WTC11 (cell line): ENCODE measurements at regions not wholly inside any gene's neighbourhood (a gene's known extent, or its start where the extent isn't known, plus 50 kb on each side); places are given as distances from the start of the nearest gene placed in this dataset.
"Not testable (repeated sequence)": the region's sequence is repeated elsewhere in the genome, so short reads cannot be mapped to it uniquely, and the experiment has no call there.

ENCODE experiments used
- ATAC-seq: fragments of 200-7000 bp; cut with Tn5 transposase; 2 replicates; pipeline ENCODE4 v1.10.0; 2021; ENCODE audit warnings: mild to moderate bottlenecking, moderate library complexity
- CTCF ChIA-PET: fragments of 300-600 bp; sonication (Branson Sonifier 250); formaldehyde crosslinking; loops from one replicate; lab custom pipeline; 2021; ENCODE audit warnings: antibody characterized with exemption; lab: Charles Lee
- POLR2A ChIA-PET: fragments of 350-600 bp; sonication (Branson Sonifier 250); formaldehyde crosslinking; loops from one replicate; lab custom pipeline; 2021; ENCODE audit warnings: antibody characterized with exemption; lab: Charles Lee
- DNase-seq: peaks from one replicate; pipeline ENCODE4 v3.0.0; 2021; ENCODE audit warnings: low spot score
- H3K27ac Mint-ChIP-seq: 2 replicates; pipeline ENCODE4 v1.8.0; 2021; ENCODE audit warnings: mixed read lengths
- H3K27me3 Mint-ChIP-seq: 2 replicates; pipeline ENCODE4 v1.8.0; 2021; ENCODE audit warnings: low read depth, mild to moderate bottlenecking, moderate library complexity, mixed read lengths
- H3K36me3 Mint-ChIP-seq: 2 replicates; pipeline ENCODE4 v1.8.0; 2021; ENCODE audit warnings: mixed read lengths
- H3K4me1 Mint-ChIP-seq: 2 replicates; pipeline ENCODE4 v1.8.0; 2022; ENCODE audit warnings: mixed read lengths
- H3K4me3 Mint-ChIP-seq: 2 replicates; pipeline ENCODE4 v1.8.0; 2021; ENCODE audit warnings: mild to moderate bottlenecking, moderate library complexity, mixed read lengths
- H3K9me3 Mint-ChIP-seq: 2 replicates; pipeline ENCODE4 v1.8.0; 2021; ENCODE audit warnings: mixed read lengths
- ATF3 ChIP-seq: sonication (generic); formaldehyde crosslinking; conservative IDR thresholded peaks from 2 replicates; pipeline ENCODE4 v1.8.1; 2022; ENCODE audit warnings: mild to moderate bottlenecking, missing genetic modification reagents
- ERG ChIP-seq: fragments of 250-450 bp; sonication (Bioruptor Pico); IDR thresholded peaks from 2 replicates; pipeline ENCODE4 v1.8.0; 2021; ENCODE audit warnings: mild to moderate bottlenecking
- KAT7 ChIP-seq: sonication (generic); formaldehyde crosslinking; IDR thresholded peaks from 2 replicates; pipeline ENCODE4 v1.8.1; 2023; ENCODE audit warnings: missing genetic modification reagents, mild to moderate bottlenecking, borderline replicate concordance
- NFYB ChIP-seq: sonication (generic); formaldehyde crosslinking; conservative IDR thresholded peaks from 2 replicates; pipeline ENCODE4 v1.8.0; 2022; ENCODE audit warnings: low read depth, missing genetic modification reagents
- SMAD3 ChIP-seq: sonication (generic); formaldehyde crosslinking; IDR thresholded peaks from 2 replicates; pipeline ENCODE4 v1.8.0; 2022; ENCODE audit warnings: missing genetic modification reagents, mild to moderate bottlenecking, borderline replicate concordance
- SMAD4 ChIP-seq: sonication (generic); formaldehyde crosslinking; IDR thresholded peaks from 2 replicates; pipeline ENCODE4 v1.8.0; 2022; ENCODE audit warnings: mild to moderate bottlenecking, missing genetic modification reagents
- STAT6 ChIP-seq: sonication (generic); formaldehyde crosslinking; conservative IDR thresholded peaks from 2 replicates; pipeline ENCODE4 v1.8.1; 2023; ENCODE audit warnings: mild to moderate bottlenecking, low read depth, missing genetic modification reagents, moderate library complexity
- TEAD4 ChIP-seq: sonication (generic); formaldehyde crosslinking; IDR thresholded peaks from 2 replicates; pipeline ENCODE4 v1.8.0; 2022; ENCODE audit warnings: mild to moderate bottlenecking, missing genetic modification reagents
- ZNF121 ChIP-seq: sonication (generic); formaldehyde crosslinking; IDR thresholded peaks from 2 replicates; pipeline ENCODE4 v1.8.0; 2023; ENCODE audit warnings: missing genetic modification reagents
- ZNF138 ChIP-seq: sonication (generic); formaldehyde crosslinking; conservative IDR thresholded peaks from 2 replicates; pipeline ENCODE4 v1.8.1; 2022; ENCODE audit warnings: mild to moderate bottlenecking, moderate library complexity, missing genetic modification reagents
- ZNF317 ChIP-seq: sonication (generic); formaldehyde crosslinking; IDR thresholded peaks from 2 replicates; pipeline ENCODE4 v1.8.1; 2023; ENCODE audit warnings: low read depth, mild to moderate bottlenecking, moderate library complexity, missing genetic modification reagents, borderline replicate concordance
- ZNF671 ChIP-seq: fragments of 250-450 bp; sonication (Bioruptor Pico); IDR thresholded peaks from 2 replicates; pipeline ENCODE4 v1.8.0; 2021; ENCODE audit warnings: mild to moderate bottlenecking
- TF ChIP-seq, protein P1 (sequence below): fragments of 250-450 bp; sonication (Bioruptor Pico); IDR thresholded peaks from 2 replicates; pipeline ENCODE4 v2.1.2; 2022; ENCODE audit warnings: mild to moderate bottlenecking, moderate library complexity
- TF ChIP-seq, protein P2 (sequence below): fragments of 200-600 bp; IDR thresholded peaks from 2 replicates; pipeline ENCODE4 v1.8.0; 2022; ENCODE audit warnings: antibody characterized with exemption
- TF ChIP-seq, protein P3 (sequence below): fragments of 250-450 bp; sonication (Bioruptor Pico); IDR thresholded peaks from 2 replicates; pipeline ENCODE4 v1.9.0; 2021; ENCODE audit warnings: moderate library complexity, mild to moderate bottlenecking, inconsistent platforms, borderline replicate concordance
- TF ChIP-seq, protein P4 (sequence below): fragments of 250-450 bp; sonication (Bioruptor Pico); IDR thresholded peaks from 2 replicates; pipeline ENCODE4 v1.9.0; 2021; ENCODE audit warnings: mild to moderate bottlenecking
- TF ChIP-seq, protein P5 (sequence below): sonication (generic); formaldehyde crosslinking; IDR thresholded peaks from 2 replicates; pipeline ENCODE4 v1.8.1; 2022; ENCODE audit warnings: mild to moderate bottlenecking, missing genetic modification reagents, moderate library complexity, borderline replicate concordance

DNA sequence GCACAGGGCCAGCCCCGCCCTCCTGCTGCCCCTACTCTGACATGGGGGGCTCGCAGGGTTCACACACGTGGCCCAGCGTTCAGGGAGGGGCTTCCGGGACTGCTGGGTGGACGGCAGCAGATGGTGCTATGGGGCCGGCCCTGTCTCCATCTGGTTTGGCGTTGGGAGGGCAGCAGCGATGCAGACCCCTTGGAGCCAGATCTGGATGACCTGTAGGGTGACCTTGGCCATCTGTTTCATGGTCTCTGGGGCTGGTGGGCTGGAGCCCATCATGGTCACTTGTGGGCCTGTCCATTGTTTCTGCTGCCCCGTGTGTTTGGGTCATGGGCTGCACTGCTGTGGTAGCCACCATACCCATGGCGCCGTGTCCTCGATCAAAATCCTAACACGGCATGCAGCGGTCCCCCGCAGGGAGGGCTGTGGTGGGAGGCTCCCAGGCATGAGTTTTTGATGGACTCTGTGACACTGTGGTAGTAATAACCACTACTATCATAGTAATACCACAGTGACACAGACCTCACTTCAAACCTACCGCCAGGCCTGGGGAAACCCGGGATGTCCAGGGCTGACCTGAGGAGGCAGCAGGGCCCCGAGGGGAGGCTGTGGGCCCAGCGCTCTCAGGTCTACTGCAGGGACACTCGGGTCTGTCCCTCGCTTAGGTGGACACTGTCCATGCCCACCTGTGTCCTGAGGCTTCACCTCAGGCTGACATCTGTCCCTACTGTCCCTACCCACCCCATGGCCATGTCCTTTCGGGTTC is 359.4 kb downstream of the TMEM121 start:
- peak; percentile 1 for DNase-seq
- POLR2A ChIA-PET = no interaction called here
- TF ChIP-seq, protein P1, sequence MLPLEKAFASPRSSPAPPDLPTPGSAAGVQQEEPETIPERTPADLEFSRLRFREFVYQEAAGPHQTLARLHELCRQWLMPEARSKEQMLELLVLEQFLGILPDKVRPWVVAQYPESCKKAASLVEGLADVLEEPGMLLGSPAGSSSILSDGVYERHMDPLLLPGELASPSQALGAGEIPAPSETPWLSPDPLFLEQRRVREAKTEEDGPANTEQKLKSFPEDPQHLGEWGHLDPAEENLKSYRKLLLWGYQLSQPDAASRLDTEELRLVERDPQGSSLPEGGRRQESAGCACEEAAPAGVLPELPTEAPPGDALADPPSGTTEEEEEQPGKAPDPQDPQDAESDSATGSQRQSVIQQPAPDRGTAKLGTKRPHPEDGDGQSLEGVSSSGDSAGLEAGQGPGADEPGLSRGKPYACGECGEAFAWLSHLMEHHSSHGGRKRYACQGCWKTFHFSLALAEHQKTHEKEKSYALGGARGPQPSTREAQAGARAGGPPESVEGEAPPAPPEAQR (CRISPR knock-in tag) = no peak
- TF ChIP-seq TEAD4 (CRISPR knock-in tag) = no peak
- TF ChIP-seq ERG (CRISPR knock-in tag) = no peak
- no peak for TF ChIP-seq KAT7 (CRISPR knock-in tag)
- no peak for TF ChIP-seq STAT6 (CRISPR knock-in tag)
- no peak for TF ChIP-seq ZNF138 (CRISPR knock-in tag)
- TF ChIP-seq, protein P2, sequence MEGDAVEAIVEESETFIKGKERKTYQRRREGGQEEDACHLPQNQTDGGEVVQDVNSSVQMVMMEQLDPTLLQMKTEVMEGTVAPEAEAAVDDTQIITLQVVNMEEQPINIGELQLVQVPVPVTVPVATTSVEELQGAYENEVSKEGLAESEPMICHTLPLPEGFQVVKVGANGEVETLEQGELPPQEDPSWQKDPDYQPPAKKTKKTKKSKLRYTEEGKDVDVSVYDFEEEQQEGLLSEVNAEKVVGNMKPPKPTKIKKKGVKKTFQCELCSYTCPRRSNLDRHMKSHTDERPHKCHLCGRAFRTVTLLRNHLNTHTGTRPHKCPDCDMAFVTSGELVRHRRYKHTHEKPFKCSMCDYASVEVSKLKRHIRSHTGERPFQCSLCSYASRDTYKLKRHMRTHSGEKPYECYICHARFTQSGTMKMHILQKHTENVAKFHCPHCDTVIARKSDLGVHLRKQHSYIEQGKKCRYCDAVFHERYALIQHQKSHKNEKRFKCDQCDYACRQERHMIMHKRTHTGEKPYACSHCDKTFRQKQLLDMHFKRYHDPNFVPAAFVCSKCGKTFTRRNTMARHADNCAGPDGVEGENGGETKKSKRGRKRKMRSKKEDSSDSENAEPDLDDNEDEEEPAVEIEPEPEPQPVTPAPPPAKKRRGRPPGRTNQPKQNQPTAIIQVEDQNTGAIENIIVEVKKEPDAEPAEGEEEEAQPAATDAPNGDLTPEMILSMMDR = no peak
- TF ChIP-seq ZNF121 = no peak
- TF ChIP-seq NFYB (CRISPR knock-in tag) = no peak
- TF ChIP-seq, protein P3, sequence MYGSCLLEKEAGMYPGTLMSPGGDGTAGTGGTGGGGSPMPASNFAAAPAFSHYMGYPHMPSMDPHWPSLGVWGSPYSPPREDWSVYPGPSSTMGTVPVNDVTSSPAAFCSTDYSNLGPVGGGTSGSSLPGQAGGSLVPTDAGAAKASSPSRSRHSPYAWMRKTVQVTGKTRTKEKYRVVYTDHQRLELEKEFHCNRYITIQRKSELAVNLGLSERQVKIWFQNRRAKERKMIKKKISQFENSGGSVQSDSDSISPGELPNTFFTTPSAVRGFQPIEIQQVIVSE (CRISPR knock-in tag) = no peak
- TF ChIP-seq ZNF671 (CRISPR knock-in tag) = no peak
- no peak for TF ChIP-seq ZNF317 (CRISPR knock-in tag)
- TF ChIP-seq, protein P4, sequence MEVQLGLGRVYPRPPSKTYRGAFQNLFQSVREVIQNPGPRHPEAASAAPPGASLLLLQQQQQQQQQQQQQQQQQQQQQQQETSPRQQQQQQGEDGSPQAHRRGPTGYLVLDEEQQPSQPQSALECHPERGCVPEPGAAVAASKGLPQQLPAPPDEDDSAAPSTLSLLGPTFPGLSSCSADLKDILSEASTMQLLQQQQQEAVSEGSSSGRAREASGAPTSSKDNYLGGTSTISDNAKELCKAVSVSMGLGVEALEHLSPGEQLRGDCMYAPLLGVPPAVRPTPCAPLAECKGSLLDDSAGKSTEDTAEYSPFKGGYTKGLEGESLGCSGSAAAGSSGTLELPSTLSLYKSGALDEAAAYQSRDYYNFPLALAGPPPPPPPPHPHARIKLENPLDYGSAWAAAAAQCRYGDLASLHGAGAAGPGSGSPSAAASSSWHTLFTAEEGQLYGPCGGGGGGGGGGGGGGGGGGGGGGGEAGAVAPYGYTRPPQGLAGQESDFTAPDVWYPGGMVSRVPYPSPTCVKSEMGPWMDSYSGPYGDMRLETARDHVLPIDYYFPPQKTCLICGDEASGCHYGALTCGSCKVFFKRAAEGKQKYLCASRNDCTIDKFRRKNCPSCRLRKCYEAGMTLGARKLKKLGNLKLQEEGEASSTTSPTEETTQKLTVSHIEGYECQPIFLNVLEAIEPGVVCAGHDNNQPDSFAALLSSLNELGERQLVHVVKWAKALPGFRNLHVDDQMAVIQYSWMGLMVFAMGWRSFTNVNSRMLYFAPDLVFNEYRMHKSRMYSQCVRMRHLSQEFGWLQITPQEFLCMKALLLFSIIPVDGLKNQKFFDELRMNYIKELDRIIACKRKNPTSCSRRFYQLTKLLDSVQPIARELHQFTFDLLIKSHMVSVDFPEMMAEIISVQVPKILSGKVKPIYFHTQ (CRISPR knock-in tag) = no peak
- no peak for TF ChIP-seq ATF3 (CRISPR knock-in tag)
- no peak for TF ChIP-seq SMAD4 (CRISPR knock-in tag)
- TF ChIP-seq SMAD3 = no peak
- TF ChIP-seq, protein P5, sequence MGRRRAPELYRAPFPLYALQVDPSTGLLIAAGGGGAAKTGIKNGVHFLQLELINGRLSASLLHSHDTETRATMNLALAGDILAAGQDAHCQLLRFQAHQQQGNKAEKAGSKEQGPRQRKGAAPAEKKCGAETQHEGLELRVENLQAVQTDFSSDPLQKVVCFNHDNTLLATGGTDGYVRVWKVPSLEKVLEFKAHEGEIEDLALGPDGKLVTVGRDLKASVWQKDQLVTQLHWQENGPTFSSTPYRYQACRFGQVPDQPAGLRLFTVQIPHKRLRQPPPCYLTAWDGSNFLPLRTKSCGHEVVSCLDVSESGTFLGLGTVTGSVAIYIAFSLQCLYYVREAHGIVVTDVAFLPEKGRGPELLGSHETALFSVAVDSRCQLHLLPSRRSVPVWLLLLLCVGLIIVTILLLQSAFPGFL (CRISPR knock-in tag) = no peak
- Mint-ChIP-seq H3K27me3 (peaks cover 4% of the 10 kb centered on the region; the same call in 1 of the 2 replicates), H3K36me3 (peaks cover 39% of the 10 kb centered on the region), H3K27ac (no peak overlapping the region), H3K9me3 (peaks cover 31% of the 10 kb centered on the region), H3K4me1 (no peaks in the 10 kb centered on the region), H3K4me3 (no peak overlapping the region)
- ATAC-seq = no peak
- CTCF ChIA-PET = no interaction called here

DNA sequence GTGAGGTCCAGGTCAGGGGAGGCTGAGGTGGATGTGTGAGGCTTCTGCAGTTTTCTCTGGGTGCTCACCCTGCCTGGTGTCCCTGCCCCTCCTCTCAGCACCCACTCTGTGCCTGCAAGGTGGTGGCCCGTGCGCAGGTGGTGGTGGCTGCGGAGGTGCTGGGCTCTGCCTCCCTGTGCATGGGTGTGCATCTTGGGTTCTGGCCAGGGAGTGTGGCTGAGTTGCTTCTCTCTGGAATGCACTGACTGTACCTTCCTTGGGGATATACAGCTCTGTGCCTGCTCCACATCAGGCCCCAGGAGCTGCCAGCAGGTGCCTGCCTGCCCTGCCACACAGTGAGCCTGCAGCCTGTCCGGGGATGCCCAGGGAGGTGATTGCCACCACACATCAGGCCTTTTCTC is 360.4 kb downstream of the TMEM121 start:
- DNase-seq, H3K27ac Mint-ChIP-seq, H3K27me3 Mint-ChIP-seq, POLR2A ChIA-PET, CTCF ChIA-PET, H3K4me3 Mint-ChIP-seq, ATAC-seq, H3K4me1 Mint-ChIP-seq: not testable (repeated sequence)
- Mint-ChIP-seq H3K36me3 (peaks cover 40% of the 10 kb centered on the region), H3K9me3 (peaks cover 33% of the 10 kb centered on the region)
